Pulmonary artery endothelial cell (primary cell): ENCODE measurements at regions not wholly inside any gene's neighbourhood (a gene's known extent, or its start where the extent isn't known, plus 50 kb on each side); places are given as distances from the start of the nearest gene placed in this dataset.
A peak's percentile ranks its signal among the peaks of the same experiment; 100 is the strongest.

Source experiments
- DNase-seq: peaks from one replicate; pipeline ENCODE4 v3.0.0-alpha.2; 2011; ENCODE audit warnings: low read depth, low spot score

- DNase-seq, result no peak
These were observed 1012.3 kb upstream of the PHF14 start for GRCh38 chr7:9961161-9961922.

- DNase-seq, result no peak
These were observed 1010.9 kb upstream of the PHF14 start for GRCh38 chr7:9962742-9963141.

- no peak for DNase-seq
These were observed 995.3 kb upstream of the PHF14 start for GRCh38 chr7:9978106-9979064.

- no peak for DNase-seq
These were observed 991.8 kb upstream of the PHF14 start for GRCh38 chr7:9981742-9982349.

GRCh38 chr7:9983048-9983447 lies 990.6 kb upstream of the PHF14 start:
- no peak for DNase-seq

- no peak for DNase-seq
These were observed 958.0 kb upstream of the PHF14 start for GRCh38 chr7:10015687-10016086.

- no peak for DNase-seq
These were observed 951.2 kb upstream of the PHF14 start for GRCh38 chr7:10022480-10022879.

- peak; percentile 5 for DNase-seq
These were observed 950.7 kb upstream of the PHF14 start for GRCh38 chr7:10022957-10023356.

GRCh38 chr7:10034843-10035556 lies 938.7 kb upstream of the PHF14 start:
- no peak for DNase-seq

- no peak for DNase-seq
These were observed 937.0 kb upstream of the PHF14 start for GRCh38 chr7:10036693-10037092.

- DNase-seq, result no peak
These were observed 935.3 kb upstream of the PHF14 start for GRCh38 chr7:10038351-10038750.

- DNase-seq, result no peak
These were observed 933.0 kb upstream of the PHF14 start for GRCh38 chr7:10040674-10041073.

GRCh38 chr7:10070899-10071298 lies 902.8 kb upstream of the PHF14 start:
- DNase-seq, result no peak

- no peak for DNase-seq
These were observed 897.8 kb upstream of the PHF14 start for GRCh38 chr7:10075866-10076265.

- no peak for DNase-seq
These were observed 896.9 kb upstream of the PHF14 start for GRCh38 chr7:10076660-10077300.

GRCh38 chr7:10079572-10079971 lies 894.1 kb upstream of the PHF14 start:
- no peak for DNase-seq

GRCh38 chr7:10082896-10083295 lies 890.8 kb upstream of the PHF14 start:
- no peak for DNase-seq

GRCh38 chr7:10083766-10084165 lies 889.9 kb upstream of the PHF14 start:
- DNase-seq, result no peak

GRCh38 chr7:10085231-10085630 lies 888.4 kb upstream of the PHF14 start:
- no peak for DNase-seq

GRCh38 chr7:10100572-10100971 lies 873.1 kb upstream of the PHF14 start:
- no peak for DNase-seq

- no peak for DNase-seq
These were observed 872.3 kb upstream of the PHF14 start for GRCh38 chr7:10101351-10101750.
